NCI-H1048 (cell line): ENCODE measurements at regions not wholly inside any gene's neighbourhood (a gene's known extent, or its start where the extent isn't known, plus 50 kb on each side); places are given as distances from the start of the nearest gene placed in this dataset.

Experiments
- DNase-seq: peaks from one replicate; lab custom pipeline; 2025; lab: John Stamatoyannopoulos, UW

DNA sequence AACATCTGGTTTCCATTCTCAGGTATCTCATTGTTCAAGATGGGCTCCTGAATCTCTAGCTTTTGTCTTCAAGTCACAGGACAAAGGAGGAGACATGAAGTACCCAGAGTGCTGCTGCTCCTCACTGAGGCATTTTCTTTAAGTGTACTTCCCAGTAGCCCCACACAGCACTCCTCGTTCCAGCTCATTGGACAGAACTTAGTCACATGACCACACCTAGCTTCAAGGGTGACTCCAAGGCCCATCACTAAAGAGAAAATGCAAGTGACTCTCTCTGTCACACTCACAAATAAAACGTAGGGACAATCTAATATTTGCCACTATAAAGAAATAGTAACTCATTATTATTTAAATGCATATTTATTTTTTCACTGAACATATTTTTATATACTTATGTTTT lies 58.3 kb upstream of the NEUROD6 start:
- DNase-seq, result no peak

GRCh38 chr7:31407178-31407676 lies 66.7 kb upstream of the NEUROD6 start:
- DNase-seq, result no peak

DNA sequence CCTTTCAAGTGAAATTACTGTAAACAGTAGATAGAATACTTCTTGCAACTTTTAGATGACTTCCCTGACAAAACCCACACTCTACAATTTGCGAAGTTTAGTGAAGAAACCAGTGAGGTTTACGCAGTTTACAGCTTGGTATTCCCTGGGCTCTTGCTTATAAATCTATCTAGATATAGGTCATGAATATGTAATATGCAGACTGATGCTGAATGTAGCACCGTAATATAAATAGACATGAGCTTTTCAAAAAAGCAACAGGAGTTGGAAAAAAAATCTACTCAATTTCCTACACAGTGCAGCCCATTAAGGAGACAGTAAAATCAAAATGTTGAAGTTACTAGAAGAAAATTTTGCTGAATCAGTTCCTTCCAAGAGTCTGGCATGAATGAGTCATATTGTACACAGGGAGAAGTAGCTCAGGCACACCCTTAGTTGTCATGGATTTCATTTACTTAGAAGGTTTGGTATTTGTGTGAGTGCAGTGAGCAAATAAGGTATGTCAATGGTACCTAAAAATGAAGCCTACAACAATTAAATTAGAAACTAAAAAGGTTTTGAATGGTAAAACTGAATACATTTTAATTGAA lies 67.7 kb upstream of the NEUROD6 start:
- no peak for DNase-seq

- DNase-seq, result no peak
These were observed 69.7 kb upstream of the NEUROD6 start for GRCh38 chr7:31410265-31410664.

GRCh38 chr7:31411416-31411815 lies 70.9 kb upstream of the NEUROD6 start:
- no peak for DNase-seq

- DNase-seq, result no peak
These were observed 73.2 kb upstream of the NEUROD6 start for GRCh38 chr7:31413766-31414165.

GRCh38 chr7:31416381-31416870 lies 75.9 kb upstream of the NEUROD6 start:
- DNase-seq, result no peak

- DNase-seq, result no peak
These were observed 78.4 kb upstream of the NEUROD6 start for GRCh38 chr7:31418928-31419327.

GRCh38 chr7:31419505-31420055 lies 79.1 kb upstream of the NEUROD6 start:
- DNase-seq, result no peak

- DNase-seq, result no peak
These were observed 80.4 kb upstream of the NEUROD6 start for GRCh38 chr7:31420948-31421347.

- DNase-seq, result no peak
These were observed 81.1 kb upstream of the NEUROD6 start for GRCh38 chr7:31421607-31422006.

DNA sequence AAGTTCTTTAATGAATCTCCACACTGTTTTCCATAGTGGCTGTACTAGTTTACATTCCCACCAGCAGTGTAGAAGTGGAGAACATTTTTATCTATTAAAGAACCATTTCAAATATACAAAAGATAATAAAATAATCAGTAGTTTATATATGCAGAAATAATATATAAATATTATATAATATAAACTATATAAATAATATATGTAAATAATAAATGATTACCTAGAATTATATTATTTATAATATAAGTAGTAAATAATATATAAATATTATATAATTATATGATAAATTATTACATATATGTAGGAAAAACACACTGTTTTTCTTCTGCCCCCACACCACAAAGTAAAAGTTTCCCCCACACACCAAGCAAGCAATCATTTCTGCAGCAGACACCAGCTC lies 83.5 kb upstream of the NEUROD6 start:
- no peak for DNase-seq

GRCh38 chr7:31432176-31432575 lies 81.7 kb upstream of the ITPRID1 start:
- no peak for DNase-seq

DNA sequence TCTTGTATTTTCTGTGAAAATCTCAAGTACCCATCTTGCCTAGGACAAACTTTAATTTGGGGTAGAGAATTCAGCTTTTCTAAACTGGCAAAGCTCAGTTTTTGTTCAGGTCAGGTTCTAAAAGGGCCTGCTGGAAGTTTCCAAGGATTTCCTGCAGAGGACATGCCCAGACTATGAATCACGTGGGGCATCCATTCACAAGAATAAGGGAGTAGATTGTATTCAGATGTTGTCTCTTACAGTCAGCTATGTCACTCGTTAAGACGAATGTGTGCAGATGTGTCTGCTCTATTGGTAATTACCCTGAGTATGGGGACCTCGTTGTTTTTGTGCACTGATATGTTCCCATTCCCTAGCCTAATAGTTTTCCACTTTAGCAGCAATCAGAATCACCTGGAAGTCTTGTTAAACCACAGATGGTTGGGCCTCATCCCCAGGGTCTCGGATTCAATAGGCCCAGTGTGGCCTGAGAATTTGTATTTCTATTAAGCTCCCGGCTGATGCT lies 81.0 kb upstream of the ITPRID1 start:
- DNase-seq, result no peak

DNA sequence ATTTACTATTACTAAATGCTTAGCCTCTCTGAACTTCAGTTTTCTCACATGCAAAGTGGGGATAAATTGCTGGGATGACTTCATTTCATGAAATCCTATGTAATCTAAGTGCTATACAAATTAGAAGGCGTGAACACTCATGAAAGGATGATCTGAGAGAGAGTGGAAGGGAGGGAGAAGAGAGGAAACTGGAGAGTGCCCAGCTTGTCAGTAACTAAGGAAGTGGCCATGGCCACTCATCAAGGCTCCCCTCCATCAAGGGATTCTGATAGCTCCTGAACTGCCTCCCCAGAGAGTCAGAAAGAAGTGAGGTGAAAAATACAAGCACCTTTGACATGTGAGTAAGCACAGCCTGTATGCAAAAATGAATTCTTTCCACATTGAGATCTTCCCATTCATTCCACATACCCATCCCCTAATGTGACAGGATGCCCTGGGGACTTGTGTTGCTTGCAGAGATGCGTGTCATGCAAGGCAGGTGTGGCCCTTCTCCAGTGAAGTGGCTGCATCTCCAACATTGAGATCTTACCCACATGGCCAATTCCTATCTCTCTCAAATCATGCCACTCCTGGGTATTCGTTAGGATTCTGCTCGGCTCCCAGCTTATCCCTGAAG lies 76.5 kb upstream of the ITPRID1 start:
- no peak for DNase-seq

- DNase-seq, result no peak
These were observed 74.7 kb upstream of the ITPRID1 start for GRCh38 chr7:31439165-31439564.

- no peak for DNase-seq
These were observed 73.4 kb upstream of the ITPRID1 start for GRCh38 chr7:31440511-31440910.

GRCh38 chr7:31442626-31443025 lies 71.3 kb upstream of the ITPRID1 start:
- no peak for DNase-seq

DNA sequence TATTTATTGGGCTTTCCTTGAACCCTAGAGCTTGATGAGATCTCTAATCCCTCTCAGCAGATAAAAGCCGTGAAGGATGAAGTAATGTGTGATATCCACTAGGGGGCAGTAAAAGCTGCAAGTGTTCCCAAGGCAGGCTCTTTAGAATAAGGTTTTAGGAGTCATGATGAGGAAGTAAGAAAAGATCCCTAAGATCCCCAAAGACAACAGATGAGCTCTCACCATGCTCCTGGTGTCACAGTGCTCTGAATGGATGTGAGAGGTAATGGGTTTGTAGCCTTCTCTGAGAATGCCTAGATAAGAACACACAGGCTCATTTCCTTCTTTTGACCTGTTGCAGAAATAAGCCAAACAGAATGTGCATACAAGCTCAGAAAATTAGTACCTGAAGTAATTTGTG lies 70.4 kb upstream of the ITPRID1 start:
- peak; percentile 17 for DNase-seq

DNA sequence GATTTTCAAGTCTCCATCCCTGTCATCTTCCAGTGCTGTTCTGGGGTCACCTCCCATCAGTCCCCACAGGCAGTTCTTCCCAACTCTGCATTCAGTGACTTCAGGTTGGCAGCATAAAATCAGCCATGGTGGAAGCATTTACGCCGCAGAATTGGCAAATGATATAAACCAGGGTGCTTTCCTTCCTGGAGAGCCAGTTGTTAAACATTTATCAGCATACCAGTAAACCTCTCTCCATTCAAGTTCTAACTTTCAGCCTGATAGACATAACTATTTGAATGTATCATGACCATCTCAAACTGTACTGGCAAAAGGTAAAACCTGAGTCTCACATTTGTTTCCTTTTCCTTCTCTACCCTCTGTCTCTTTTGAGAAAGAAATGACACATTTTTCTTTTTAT lies 69.7 kb upstream of the ITPRID1 start:
- DNase-seq, result no peak

DNA sequence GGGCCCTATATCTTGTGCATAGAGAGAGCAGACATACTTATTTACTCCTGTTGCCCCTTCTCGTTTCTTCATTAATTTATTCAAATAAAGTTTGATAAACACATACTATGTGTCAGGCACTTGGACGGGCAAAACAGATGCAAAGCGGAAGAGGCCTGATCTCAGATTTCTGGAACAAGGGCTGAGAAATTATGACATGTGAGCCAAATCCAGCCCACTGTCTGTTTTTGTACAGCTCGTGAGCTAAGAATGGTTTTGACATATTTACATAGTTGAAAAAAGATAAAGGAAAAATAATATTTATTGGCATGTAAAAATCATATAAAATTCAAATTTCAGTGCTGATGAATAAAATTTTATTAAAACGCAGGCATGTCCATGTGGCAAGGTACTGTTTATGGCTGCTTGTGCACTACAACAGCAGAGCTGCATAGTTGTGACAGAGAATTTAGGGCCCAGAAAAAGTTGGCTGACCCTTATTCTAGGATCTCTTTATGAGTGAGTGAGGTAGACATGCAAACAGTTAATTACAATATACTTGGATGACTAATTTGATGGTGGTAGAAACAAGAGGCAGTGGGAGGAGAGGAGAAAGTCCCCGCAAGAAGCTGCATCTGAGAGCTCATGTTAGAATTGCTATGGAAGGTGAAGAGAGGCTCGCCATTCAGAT lies 68.1 kb upstream of the ITPRID1 start:
- no peak for DNase-seq

- no peak for DNase-seq
These were observed 65.2 kb upstream of the ITPRID1 start for GRCh38 chr7:31448649-31449048.

GRCh38 chr7:31455844-31456243 lies 58.0 kb upstream of the ITPRID1 start:
- DNase-seq, result no peak
